GM23338 (cell line): ENCODE measurements at regions not wholly inside any gene's neighbourhood (a gene's known extent, or its start where the extent isn't known, plus 50 kb on each side); places are given as distances from the start of the nearest gene placed in this dataset.

Experiments used
- ATAC-seq: fragments of 200-7000 bp; cut with Tn5 transposase; 3 replicates; pipeline ENCODE4 v1.9.1; 2020
- DNase-seq: peaks from one replicate; pipeline ENCODE4 v3.0.0-alpha.2; 2015; ENCODE audit warnings: low spot score
- H2AFZ ChIP-seq: fragments of 200-600 bp; sonication (generic); 2 replicates; pipeline ENCODE4 v1.8.0; 2016; ENCODE audit warnings: antibody characterized with exemption, mild to moderate bottlenecking, moderate library complexity
- H3F3A ChIP-seq: fragments of 200-600 bp; sonication (generic); replicated peaks from 2 replicates; pipeline ENCODE4 v1.8.0; 2017; ENCODE audit warnings: antibody characterized with exemption, mixed run types, low read depth
- H3K27ac ChIP-seq: fragments of 200-600 bp; sonication (generic); 2 replicates; pipeline ENCODE4 v1.6.1; 2016; ENCODE audit warnings: low read depth
- H3K27me3 ChIP-seq: fragments of 200-600 bp; sonication (generic); 2 replicates; pipeline ENCODE4 v1.8.0; 2016; ENCODE audit warnings: mild to moderate bottlenecking, mixed run types, moderate library complexity; ENCODE audit not compliant: insufficient read depth
- H3K36me3 ChIP-seq: fragments of 200-600 bp; sonication (generic); 2 replicates; pipeline ENCODE4 v1.8.0; 2016; ENCODE audit warnings: mild to moderate bottlenecking; ENCODE audit not compliant: insufficient read depth
- H3K4me1 ChIP-seq: fragments of 200-600 bp; sonication (generic); 2 replicates; pipeline ENCODE4 v1.8.0; 2016; ENCODE audit warnings: mild to moderate bottlenecking, moderate library complexity; ENCODE audit not compliant: insufficient read depth
- H3K4me2 ChIP-seq: fragments of 200-600 bp; sonication (generic); 2 replicates; pipeline ENCODE4 v1.7.1; 2017; ENCODE audit warnings: mixed run types
- H3K4me3 ChIP-seq: fragments of 200-600 bp; sonication (generic); 2 replicates; pipeline ENCODE4 v1.6.1; 2016; ENCODE audit warnings: mixed run types
- H3K79me2 ChIP-seq: fragments of 200-600 bp; sonication (generic); replicated peaks from 2 replicates; pipeline ENCODE4 v1.8.0; 2017; ENCODE audit warnings: mild to moderate bottlenecking; ENCODE audit not compliant: insufficient read depth
- H3K9me2 ChIP-seq: fragments of 200-600 bp; sonication (generic); 2 replicates; pipeline ENCODE4 v1.8.0; 2017; ENCODE audit not compliant: insufficient read depth
- H4K20me1 ChIP-seq: fragments of 200-600 bp; sonication (generic); replicated peaks from 2 replicates; pipeline ENCODE4 v1.8.0; 2017; ENCODE audit warnings: mild to moderate bottlenecking; ENCODE audit not compliant: insufficient read depth
- H3K27ac Mint-ChIP-seq: 2 replicates; pipeline ENCODE4 v1.8.0; 2020; ENCODE audit warnings: inconsistent platforms, mild to moderate bottlenecking, moderate library complexity, mixed read lengths
- H3K27me3 Mint-ChIP-seq: 3 replicates; pipeline ENCODE4 v1.8.0; 2022; ENCODE audit warnings: low read depth, mild to moderate bottlenecking, moderate library complexity, mixed read lengths, inconsistent platforms; ENCODE audit not compliant: insufficient read depth, poor library complexity
- H3K36me3 Mint-ChIP-seq: 3 replicates; pipeline ENCODE4 v1.8.0; 2021; ENCODE audit warnings: low read depth, mild to moderate bottlenecking, inconsistent platforms, moderate library complexity, mixed read lengths
- H3K4me1 Mint-ChIP-seq: 3 replicates; pipeline ENCODE4 v1.8.0; 2020; ENCODE audit warnings: mild to moderate bottlenecking, inconsistent platforms, mixed read lengths
- H3K4me3 Mint-ChIP-seq: 3 replicates; pipeline ENCODE4 v1.8.0; 2021; ENCODE audit warnings: moderate library complexity, mild to moderate bottlenecking, inconsistent platforms, mixed read lengths
- H3K9me3 Mint-ChIP-seq: 3 replicates; pipeline ENCODE4 v1.8.0; 2020; ENCODE audit warnings: moderate library complexity, mild to moderate bottlenecking, inconsistent platforms, mixed read lengths
- ETS1 ChIP-seq: IDR thresholded peaks from 2 replicates; pipeline ENCODE4 v1.6.1; 2016; ENCODE audit warnings: antibody characterized with exemption
- REST ChIP-seq: IDR thresholded peaks from one replicate; pipeline ENCODE4 v1.6.1; 2018; ENCODE audit warnings: antibody characterized with exemption; ENCODE audit not compliant: unreplicated experiment
- ZNF114 ChIP-seq: fragments of 250-450 bp; sonication (Bioruptor Pico); IDR thresholded peaks from 2 replicates; pipeline ENCODE4 v1.5.0; 2020; ENCODE audit warnings: mild to moderate bottlenecking, moderate library complexity
- ZNF462 ChIP-seq: fragments of 250-450 bp; sonication (Bioruptor Pico); IDR thresholded peaks from 2 replicates; pipeline ENCODE4 v1.5.0; 2020; ENCODE audit warnings: mild to moderate bottlenecking, moderate library complexity

GRCh38 chr18:51649796-51650195, 452.3 kb upstream of the MEX3C start:
- peaks cover 6% of the 10 kb centered on the region; the same call in 1 of the 2 replicates for H3K4me1 ChIP-seq
- H3F3A ChIP-seq = no peaks in the 10 kb centered on the region
- H3K36me3 ChIP-seq = no peaks in the 10 kb centered on the region
- H3K27ac ChIP-seq = no peak overlapping the region
- H3K36me3 Mint-ChIP-seq = no peaks in the 10 kb centered on the region
- H3K4me3 Mint-ChIP-seq = no peak overlapping the region
- TF ChIP-seq ZNF114 (CRISPR knock-in tag) (no peak), ETS1 (no peak), ZNF462 (no peak), REST (no peak)
- H4K20me1 ChIP-seq = no peaks in the 10 kb centered on the region
- H3K27ac Mint-ChIP-seq = no peak overlapping the region
- H3K9me3 Mint-ChIP-seq = no peaks in the 10 kb centered on the region
- H3K4me1 Mint-ChIP-seq = peaks cover 8% of the 10 kb centered on the region
- no peaks in the 10 kb centered on the region for H3K79me2 ChIP-seq
- H2AFZ ChIP-seq = no peak overlapping the region
- H3K9me2 ChIP-seq = peaks cover 8% of the 10 kb centered on the region; the same call in 1 of the 2 replicates
- no peak overlapping the region for H3K4me3 ChIP-seq
- peaks cover 6% of the 10 kb centered on the region for H3K27me3 Mint-ChIP-seq
- ATAC-seq = no peak
- H3K27me3 ChIP-seq = no peaks in the 10 kb centered on the region
- DNase-seq = no peak
- no peak overlapping the region for H3K4me2 ChIP-seq
